SK-N-SH (cell line): ENCODE measurements at regions not wholly inside any gene's neighbourhood (a gene's known extent, or its start where the extent isn't known, plus 50 kb on each side); places are given as distances from the start of the nearest gene placed in this dataset.

Source experiments
- CTCF ChIA-PET: fragments of 300-600, 350-600 bp; formaldehyde crosslinking; extraction: SDS; loops from one replicate; lab custom pipeline; 2021; lab: Yijun Ruan, JAX
- POLR2A ChIA-PET: fragments of 350-600 bp; sonication (Branson Sonifier 250); formaldehyde crosslinking; extraction: SDS; loops from one replicate; lab custom pipeline; 2020; ENCODE audit warnings: antibody characterized with exemption, inconsistent platforms; lab: Yijun Ruan, JAX
- DNase-seq: peaks from one replicate; pipeline ENCODE4 v3.0.0; 2012
- H2AFZ ChIP-seq: fragments of 200-600 bp; sonication (generic); 2 replicates; pipeline ENCODE4 v1.8.1; 2016; ENCODE audit warnings: antibody characterized with exemption, mild to moderate bottlenecking, low read depth
- H3F3A ChIP-seq: fragments of 200-600 bp; sonication (generic); replicated peaks from 2 replicates; pipeline ENCODE3; 2016; ENCODE audit warnings: antibody characterized with exemption, mild to moderate bottlenecking; ENCODE audit not compliant: insufficient read depth
- H3K27ac ChIP-seq, 2 experiments: fragments of 200-500 bp in 1 of 2; fragments of 200-600 bp in 1 of 2; sonication (Bioruptor generic) in 1 of 2; sonication (generic), shearing (Covaris generic) in 1 of 2; 2 replicates each; pipeline versions ENCODE4 v1.5.1 to v1.6.1; 2014 to 2016; ENCODE audit warnings: low read depth in 2 of 2, inconsistent platforms in 1 of 2, low read length in 1 of 2, mild to moderate bottlenecking in 1 of 2, mixed read lengths in 1 of 2
- H3K27me3 ChIP-seq: fragments of 200-600 bp; sonication (generic), shearing (Covaris generic); 2 replicates; pipeline ENCODE4 v1.6.1; 2016; ENCODE audit warnings: mixed run types; ENCODE audit not compliant: insufficient read depth
- H3K36me3 ChIP-seq, 2 experiments: fragments of 200-500 bp in 1 of 2; fragments of 200-600 bp in 1 of 2; sonication (Bioruptor generic) in 1 of 2; sonication (generic) in 1 of 2; replicated peaks in 1 of 2; 2 replicates each; pipeline versions ENCODE3 to v1.5.1; 2014 to 2016; ENCODE audit warnings: low read length in 1 of 2, mild to moderate bottlenecking in 1 of 2; ENCODE audit not compliant: insufficient read depth in 2 of 2, control insufficient read depth in 1 of 2
- H3K4me1 ChIP-seq, 2 experiments: fragments of 200-500 bp in 1 of 2; fragments of 200-600 bp in 1 of 2; sonication (Bioruptor generic) in 1 of 2; sonication (generic), shearing (Covaris generic) in 1 of 2; 2 replicates each; pipeline versions ENCODE4 v1.5.1 to v1.6.1; 2014 to 2016; ENCODE audit warnings: low read depth in 1 of 2, low read length in 1 of 2, mixed run types in 1 of 2; ENCODE audit not compliant: insufficient read depth in 2 of 2, control insufficient read depth in 1 of 2
- H3K4me2 ChIP-seq: fragments of 200-600 bp; sonication (generic), shearing (Covaris generic); 2 replicates; pipeline ENCODE4 v1.6.1; 2017; ENCODE audit warnings: mixed run types
- H3K4me3 ChIP-seq, 2 experiments: fragments of 200-500 bp in 1 of 2; fragments of 200-600 bp in 1 of 2; sonication (Bioruptor generic) in 1 of 2; sonication (generic), shearing (Covaris generic) in 1 of 2; 2 replicates each; pipeline versions ENCODE4 v1.5.1 to v1.8.1; 2014 to 2016; ENCODE audit warnings: low read depth in 2 of 2, inconsistent platforms in 1 of 2, low read length in 1 of 2, mild to moderate bottlenecking in 1 of 2, mixed read lengths in 1 of 2, moderate library complexity in 1 of 2
- H3K79me2 ChIP-seq: fragments of 200-600 bp; sonication (generic); 2 replicates; pipeline ENCODE4 v1.8.1; 2017; ENCODE audit warnings: mild to moderate bottlenecking; ENCODE audit not compliant: insufficient read depth
- H3K9ac ChIP-seq: fragments of 200-600 bp; sonication (generic); 2 replicates; pipeline ENCODE4 v1.6.1; 2017; ENCODE audit warnings: mixed run types
- H3K9me2 ChIP-seq: fragments of 200-600 bp; sonication (generic); 2 replicates; pipeline ENCODE4 v1.6.1; 2017; ENCODE audit warnings: mixed run types
- H3K9me3 ChIP-seq: fragments of 200-600 bp; sonication (generic); 2 replicates; pipeline ENCODE4 v1.6.1; 2017; ENCODE audit warnings: mixed run types, mild to moderate bottlenecking, moderate library complexity
- H4K20me1 ChIP-seq: fragments of 200-600 bp; sonication (generic); 2 replicates; pipeline ENCODE4 v1.6.1; 2017; ENCODE audit warnings: mild to moderate bottlenecking, mixed run types; ENCODE audit not compliant: insufficient read depth
- CTCF ChIP-seq: fragments of 200-600 bp; sonication (generic); IDR thresholded peaks from 2 replicates; pipeline ENCODE4 v1.6.1; 2017; ENCODE audit warnings: antibody characterized with exemption, mild to moderate bottlenecking, moderate library complexity
- EP300 ChIP-seq, 2 experiments: IDR thresholded peaks; 2 replicates each; pipeline versions ENCODE4 v1.4.0 to v1.6.1; 2012; ENCODE audit warnings: borderline replicate concordance in 1 of 2, low read depth in 1 of 2, low read length in 1 of 2
- FOSL2 ChIP-seq: IDR thresholded peaks from 2 replicates; pipeline ENCODE4 v1.4.0; 2012; ENCODE audit warnings: low read depth, mild to moderate bottlenecking, moderate library complexity, borderline replicate concordance
- FOXJ3 ChIP-seq: sonication (generic); formaldehyde crosslinking; IDR thresholded peaks from 2 replicates; pipeline ENCODE4 v1.5.1; 2020; ENCODE audit warnings: mild to moderate bottlenecking, missing genetic modification reagents
- FOXM1 ChIP-seq: IDR thresholded peaks from 2 replicates; pipeline ENCODE4 v1.4.0; 2012; ENCODE audit warnings: low read depth, mild to moderate bottlenecking
- GABPA ChIP-seq: IDR thresholded peaks from 2 replicates; pipeline ENCODE4 v1.4.0; 2012; ENCODE audit warnings: low read depth, mild to moderate bottlenecking
- POLR2AphosphoS5 ChIP-seq: IDR thresholded peaks from 2 replicates; pipeline ENCODE4 v1.6.1; 2012; ENCODE audit warnings: low read depth, low read length
- RAD21 ChIP-seq: IDR thresholded peaks from 2 replicates; pipeline ENCODE4 v1.6.1; 2012; ENCODE audit warnings: mild to moderate bottlenecking, low read length
- SMC3 ChIP-seq: IDR thresholded peaks from 2 replicates; pipeline ENCODE4 v1.6.1; 2012; ENCODE audit warnings: low read depth, low read length, improper control_type of control experiment
- TAF1 ChIP-seq: IDR thresholded peaks from 2 replicates; pipeline ENCODE4 v1.6.1; 2012; ENCODE audit warnings: low read depth, mild to moderate bottlenecking, low read length, moderate library complexity, borderline replicate concordance
- WGBS: methylation state at CpG from one replicate; pipeline ENCODE4 v1.1.6; 2017; ENCODE audit warnings: low lambda C conversion rate; 5-methylcytosine and 5-hydroxymethylcytosine counted together

GRCh38 chr4:184288451-184289178, 70.9 kb upstream of the ENPP6 start:
- Histone ChIP-seq H3K9me3 (no peaks in the 10 kb centered on the region), H3K36me3 (no peaks in the 10 kb centered on the region), H3K27me3 (no peaks in the 10 kb centered on the region), H3K4me1 (no peaks in the 10 kb centered on the region), H3K4me2 (no peak overlapping the region), H3K27ac (no peak overlapping the region), H3F3A (no peaks in the 10 kb centered on the region), H4K20me1 (no peaks in the 10 kb centered on the region), H3K9me2 (no peaks in the 10 kb centered on the region), H2AFZ (peak overlapping the region; percentile 70; the same call in 1 of the 2 replicates), H3K9ac (no peak overlapping the region), H3K79me2 (no peaks in the 10 kb centered on the region), H3K4me3 (no peak overlapping the region)
- WGBS = 91% methylated on average over 13 of the region's 14 CpGs
- CTCF ChIA-PET = interaction anchor here (1.3 to 1.9 kb wide), 2 partner anchors 8 to 25 kb away, joined by 3 to 11 read pairs; no protein-coding TSS in a partner anchor
- TF ChIP-seq FOSL2 = no peak
- TF ChIP-seq GABPA = no peak
- no peak for TF ChIP-seq POLR2AphosphoS5
- no peak for TF ChIP-seq EP300 (IDR thresholded peaks at IDR 0.05; ENCODE audit: borderline replicate concordance in 1 of 2, low read depth in 1 of 2, low read length in 1 of 2)
- TF ChIP-seq FOXM1 = no peak
- TF ChIP-seq FOXJ3 (CRISPR knock-in tag) = no peak
- no peak for TF ChIP-seq SMC3
- no peak for TF ChIP-seq TAF1
- DNase-seq = no peak
- POLR2A ChIA-PET = no interaction called here

- H3K4me3 ChIP-seq = no peak overlapping the region
- H3K79me2 ChIP-seq = no peaks in the 10 kb centered on the region
- H3F3A ChIP-seq = no peaks in the 10 kb centered on the region
- no peak overlapping the region for H3K27ac ChIP-seq
- no peak for DNase-seq
- ChIA-PET POLR2A (no interaction called here), CTCF (interaction anchor here (0.6 to 1.9 kb wide), 3 partner anchors 9 to 101 kb away, joined by 3 to 11 read pairs (median 3); no protein-coding TSS in a partner anchor)
- H2AFZ ChIP-seq = peak overlapping the region; percentile 70
- no peak overlapping the region for H3K9ac ChIP-seq
- no peaks in the 10 kb centered on the region for H3K9me2 ChIP-seq
- TF ChIP-seq CTCF (peak; percentile 30; the same call in 1 of the 2 replicates), RAD21 (peak; percentile 29; the same call in 1 of the 2 replicates), FOXM1 (no peak), SMC3 (peak; percentile 4; the same call in 1 of the 2 replicates)
- H3K36me3 ChIP-seq = no peaks in the 10 kb centered on the region
- no peaks in the 10 kb centered on the region for H3K27me3 ChIP-seq
- 69% methylated on average over 4 of the region's 5 CpGs for WGBS
- H3K4me1 ChIP-seq = no peaks in the 10 kb centered on the region
- no peak overlapping the region for H3K4me2 ChIP-seq
- H3K9me3 ChIP-seq = no peaks in the 10 kb centered on the region
- no peaks in the 10 kb centered on the region for H4K20me1 ChIP-seq
These were observed 70.1 kb upstream of the ENPP6 start for GRCh38 chr4:184287697-184288255.
